HG03439 (cell line): ENCODE measurements at regions not wholly inside any gene's neighbourhood (a gene's known extent, or its start where the extent isn't known, plus 50 kb on each side); places are given as distances from the start of the nearest gene placed in this dataset.
"Not testable (repeated sequence)": the region's sequence is repeated elsewhere in the genome, so short reads cannot be mapped to it uniquely, and the experiment has no call there.

Experiments
- ATAC-seq: cut with Tn5 transposase; IDR thresholded peaks from one replicate; pipeline ENCODE4 v1.9.1; 2021; ENCODE audit warnings: mild to moderate bottlenecking, moderate library complexity; ENCODE audit not compliant: unreplicated experiment

DNA sequence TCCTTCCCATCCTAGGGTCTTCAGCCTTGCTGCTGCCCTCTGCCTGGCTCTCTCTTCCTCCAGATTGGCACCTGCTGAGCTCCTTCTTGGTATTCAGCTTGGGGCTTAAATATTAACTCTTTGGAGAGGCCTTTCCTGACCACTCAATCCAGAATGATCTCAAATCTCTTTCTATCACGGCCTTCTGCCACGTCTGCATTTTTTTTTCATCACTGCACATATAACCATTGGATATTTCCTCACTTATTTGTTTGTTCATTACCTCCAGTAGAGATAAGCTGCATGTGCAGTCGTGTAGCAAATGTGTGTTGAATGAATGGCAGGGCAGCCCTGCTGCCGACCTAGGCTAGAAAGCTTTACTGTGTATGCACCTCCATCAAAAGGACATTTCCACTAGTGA lies 51.6 kb upstream of the MPP7 start:
- ATAC-seq, result no peak

DNA sequence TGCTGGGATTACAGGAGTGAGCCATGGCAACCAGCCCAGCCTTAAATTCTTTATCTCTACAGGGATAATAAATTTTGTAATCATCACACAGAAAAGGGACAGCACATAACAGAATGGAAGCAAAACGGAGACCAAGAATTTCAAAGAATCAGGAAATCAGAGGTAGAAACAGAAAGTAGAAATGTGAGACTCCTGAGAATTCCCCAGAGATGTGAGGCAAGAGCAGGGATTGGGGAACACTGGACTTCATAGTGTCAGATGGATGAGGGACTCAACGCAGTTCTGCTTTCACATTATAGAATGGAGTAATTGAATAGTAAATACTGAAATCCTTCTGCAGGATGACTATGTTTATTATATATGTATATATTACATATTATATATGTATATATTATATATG lies 52.5 kb upstream of the MPP7 start:
- ATAC-seq, result no peak

DNA sequence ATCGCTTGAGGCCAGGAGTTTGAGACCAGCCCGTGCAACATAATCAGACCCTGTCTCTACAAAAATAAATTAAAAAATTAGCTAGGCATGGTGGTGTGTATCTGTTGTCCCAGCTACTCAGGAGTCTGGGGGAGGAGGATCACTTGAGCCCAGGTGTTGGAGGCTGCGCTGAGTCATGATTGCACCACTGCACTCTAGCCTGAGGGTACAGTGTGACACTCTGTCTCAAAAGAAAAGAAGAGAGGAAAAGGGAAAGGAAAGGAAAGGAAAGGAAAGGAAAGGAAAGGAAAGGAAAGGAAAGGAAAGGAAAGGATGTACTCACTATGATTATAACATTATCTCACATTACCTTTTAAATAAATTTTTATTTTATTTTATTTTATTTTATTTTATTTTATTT lies 56.5 kb upstream of the MPP7 start:
- ATAC-seq, result no peak

DNA sequence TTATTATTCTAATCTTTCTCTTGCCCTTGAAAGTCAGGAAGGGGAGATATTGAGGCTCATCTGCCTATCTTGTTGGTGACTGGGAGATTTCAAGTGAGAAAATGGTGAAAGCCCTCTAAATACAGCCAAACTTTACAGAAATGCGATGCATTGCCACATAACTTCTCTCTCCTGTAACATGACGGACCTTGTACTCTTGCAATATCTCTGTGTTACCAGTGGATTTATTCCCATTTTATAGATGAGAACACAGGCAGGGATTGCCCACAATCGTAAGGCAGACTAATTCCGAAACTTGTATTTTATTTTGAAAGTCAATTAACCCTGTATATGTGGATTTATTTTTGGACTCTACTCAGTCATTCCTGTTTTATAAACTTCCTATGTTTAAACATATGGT lies 57.3 kb upstream of the MPP7 start:
- ATAC-seq, result no peak

DNA sequence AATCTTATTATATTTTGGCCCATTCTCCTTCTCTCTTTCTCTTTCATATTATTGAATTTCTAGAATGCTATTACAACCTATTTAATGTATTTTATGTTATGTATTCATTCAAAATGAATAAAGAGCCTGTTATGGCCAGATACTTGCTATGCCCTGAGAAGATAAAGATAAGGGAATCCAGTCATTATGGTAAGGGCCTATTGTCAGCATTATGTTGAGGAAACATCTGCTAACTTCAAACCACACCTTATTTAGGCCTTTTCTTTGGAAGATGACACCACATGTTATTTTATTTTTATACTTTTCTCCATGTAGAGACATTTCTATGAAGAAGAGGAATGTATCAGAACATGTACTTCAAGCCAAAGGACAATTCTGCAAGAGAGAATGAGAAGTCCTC lies 60.5 kb upstream of the MPP7 start:
- no peak for ATAC-seq

DNA sequence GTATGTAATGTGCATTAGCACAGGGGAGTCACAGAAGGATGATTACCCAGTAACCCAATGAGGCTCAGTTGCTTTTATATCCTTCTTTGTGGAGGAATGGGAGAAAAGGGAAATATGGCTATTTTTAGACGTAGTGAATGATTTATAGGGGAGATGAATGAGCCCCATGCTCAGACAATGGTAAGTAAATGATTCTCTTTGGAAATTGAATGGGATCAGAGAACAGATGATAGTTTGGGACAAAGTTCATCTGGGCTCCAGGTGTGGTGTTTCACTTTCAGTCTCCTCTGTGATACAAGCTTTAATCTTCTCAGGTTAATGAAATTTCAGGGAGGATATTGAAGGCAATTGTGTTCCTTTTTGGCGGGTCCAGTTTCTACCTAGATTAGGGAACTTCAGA lies 63.0 kb upstream of the MPP7 start:
- no peak for ATAC-seq

DNA sequence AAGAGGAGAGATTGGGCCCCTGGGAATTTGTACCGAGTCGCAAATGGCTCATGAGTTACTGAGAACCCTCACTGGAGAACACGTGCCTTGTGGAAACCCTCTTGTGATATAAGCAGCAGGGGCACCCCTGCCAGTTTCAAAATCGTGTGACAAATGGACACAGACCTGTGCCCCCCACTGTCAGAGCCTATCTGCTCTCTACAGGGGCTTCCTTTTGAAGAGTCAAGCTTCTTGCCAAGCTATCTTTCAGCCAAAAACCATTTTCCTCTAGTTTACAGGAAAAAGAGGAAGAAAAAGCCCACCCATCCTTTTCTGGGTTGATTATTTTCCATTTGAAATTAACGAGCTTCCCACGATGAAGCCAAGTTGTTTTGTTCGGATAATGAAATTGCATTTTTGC lies 64.1 kb upstream of the MPP7 start:
- no peak for ATAC-seq

DNA sequence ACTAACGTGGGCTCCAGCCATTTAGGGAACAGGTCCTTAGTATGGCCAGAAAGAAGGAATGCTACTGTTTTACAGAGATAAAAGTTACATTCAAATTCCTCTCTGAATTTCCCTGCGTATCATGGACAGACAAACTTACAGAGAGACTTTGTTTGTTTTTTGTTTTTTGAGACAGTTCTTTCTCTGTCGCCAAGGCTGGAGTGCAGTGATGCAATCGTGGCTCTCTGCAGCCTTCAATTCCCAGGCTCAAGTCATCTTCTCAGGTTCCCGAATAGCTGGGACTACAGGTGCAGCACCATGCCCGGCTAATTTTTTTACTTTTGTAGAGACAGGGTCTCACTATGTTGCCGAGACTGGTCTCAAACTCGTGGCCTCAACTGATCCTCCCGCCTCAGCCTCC lies 64.5 kb upstream of the MPP7 start:
- no peak for ATAC-seq

DNA sequence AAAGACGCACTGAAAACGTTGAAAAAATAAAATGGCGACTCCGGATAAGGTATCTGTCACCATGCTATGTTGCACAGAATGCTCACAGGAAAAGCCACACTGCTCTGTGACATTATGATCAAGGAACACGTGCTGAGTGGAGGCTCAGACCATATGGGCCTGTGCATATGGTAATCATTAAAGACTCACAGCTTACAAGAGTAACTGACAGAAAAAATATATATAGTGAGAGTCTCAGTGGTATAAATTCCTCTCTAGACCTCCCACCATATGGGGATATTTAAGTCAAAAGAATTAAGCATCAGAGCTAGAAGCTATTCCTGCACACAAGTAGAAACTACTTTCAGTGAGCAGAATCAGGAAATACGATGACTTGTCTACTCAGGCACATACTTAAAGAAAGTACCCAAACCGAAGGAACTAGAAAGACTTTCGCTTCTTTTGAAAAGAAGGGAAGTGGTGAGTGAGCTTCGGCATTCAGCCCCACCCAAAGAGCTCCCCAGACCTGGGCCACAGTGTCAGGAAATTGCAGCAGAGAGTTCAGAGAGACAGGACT lies 65.1 kb upstream of the MPP7 start:
- ATAC-seq, result no peak

DNA sequence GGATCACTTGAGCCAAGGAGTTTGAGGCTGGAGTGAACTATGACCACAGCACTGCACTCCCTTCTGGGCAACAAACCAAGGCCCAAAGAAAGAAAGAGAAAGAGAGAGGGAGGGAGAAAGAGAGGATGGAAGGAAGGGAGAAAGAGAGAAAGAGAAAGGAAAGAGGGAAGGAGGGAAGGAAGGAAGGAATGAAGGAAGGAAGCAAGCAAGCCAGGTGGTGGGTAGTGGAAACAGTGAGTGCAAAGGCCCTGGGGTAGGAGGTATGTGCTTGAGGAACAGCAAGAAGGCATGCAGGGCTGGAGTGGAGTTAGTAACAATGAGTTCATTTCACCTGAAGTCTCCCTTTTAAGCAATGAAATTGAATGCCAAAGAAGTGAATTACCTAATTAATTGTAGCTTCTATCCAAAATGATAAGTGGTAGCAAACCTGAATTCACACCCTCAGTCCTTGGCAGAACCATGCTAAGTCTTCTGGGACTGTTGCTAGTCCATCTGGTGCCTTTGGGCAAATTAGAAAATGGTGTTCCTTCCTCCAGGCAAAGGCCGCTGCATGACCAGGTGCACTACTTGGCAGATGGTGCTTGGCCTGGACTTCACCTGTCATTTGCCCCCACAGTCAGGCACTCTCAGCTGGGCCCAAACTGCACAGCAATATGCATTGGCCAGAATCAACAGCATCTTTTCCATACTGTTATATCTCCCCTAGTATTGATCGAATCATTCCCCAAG lies 67.4 kb upstream of the MPP7 start:
- no peak for ATAC-seq

DNA sequence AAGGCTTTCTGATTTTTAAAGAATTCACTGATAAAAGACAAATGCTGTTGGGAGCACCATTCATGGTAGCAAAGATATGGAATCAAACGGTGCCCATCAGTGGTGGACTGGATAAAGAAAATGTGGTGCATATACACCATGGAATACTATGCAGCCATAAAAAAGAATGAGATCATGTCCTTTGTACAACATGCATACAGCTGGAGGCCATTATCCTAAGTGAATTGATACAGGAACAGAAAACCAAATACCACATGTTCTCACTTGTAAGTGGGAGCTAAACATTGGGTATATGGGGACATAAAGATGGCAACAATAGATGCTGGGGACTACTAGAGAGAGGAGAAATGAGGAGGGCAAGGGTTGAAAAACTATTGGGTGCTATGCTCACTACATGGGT lies 68.8 kb upstream of the MPP7 start:
- ATAC-seq, result not testable (repeated sequence)

DNA sequence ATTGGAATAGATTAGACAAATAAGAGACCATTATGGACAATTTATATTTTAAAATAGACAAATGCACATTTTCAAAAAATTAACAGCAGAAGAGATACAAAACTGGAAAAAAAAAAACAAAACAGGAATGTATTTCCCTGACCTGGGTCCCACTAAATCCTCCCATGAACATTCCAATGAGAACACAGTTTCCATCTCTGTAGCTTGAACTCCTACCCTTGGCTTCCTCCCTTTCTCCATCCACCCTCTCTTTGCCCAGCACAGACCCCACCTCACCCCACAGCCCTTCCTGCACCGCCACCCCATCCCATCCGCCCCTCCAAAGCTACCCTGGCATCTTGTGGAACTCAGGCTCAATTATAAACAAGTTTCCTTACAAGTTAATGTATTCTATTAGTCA lies 71.2 kb upstream of the MPP7 start:
- no peak for ATAC-seq

DNA sequence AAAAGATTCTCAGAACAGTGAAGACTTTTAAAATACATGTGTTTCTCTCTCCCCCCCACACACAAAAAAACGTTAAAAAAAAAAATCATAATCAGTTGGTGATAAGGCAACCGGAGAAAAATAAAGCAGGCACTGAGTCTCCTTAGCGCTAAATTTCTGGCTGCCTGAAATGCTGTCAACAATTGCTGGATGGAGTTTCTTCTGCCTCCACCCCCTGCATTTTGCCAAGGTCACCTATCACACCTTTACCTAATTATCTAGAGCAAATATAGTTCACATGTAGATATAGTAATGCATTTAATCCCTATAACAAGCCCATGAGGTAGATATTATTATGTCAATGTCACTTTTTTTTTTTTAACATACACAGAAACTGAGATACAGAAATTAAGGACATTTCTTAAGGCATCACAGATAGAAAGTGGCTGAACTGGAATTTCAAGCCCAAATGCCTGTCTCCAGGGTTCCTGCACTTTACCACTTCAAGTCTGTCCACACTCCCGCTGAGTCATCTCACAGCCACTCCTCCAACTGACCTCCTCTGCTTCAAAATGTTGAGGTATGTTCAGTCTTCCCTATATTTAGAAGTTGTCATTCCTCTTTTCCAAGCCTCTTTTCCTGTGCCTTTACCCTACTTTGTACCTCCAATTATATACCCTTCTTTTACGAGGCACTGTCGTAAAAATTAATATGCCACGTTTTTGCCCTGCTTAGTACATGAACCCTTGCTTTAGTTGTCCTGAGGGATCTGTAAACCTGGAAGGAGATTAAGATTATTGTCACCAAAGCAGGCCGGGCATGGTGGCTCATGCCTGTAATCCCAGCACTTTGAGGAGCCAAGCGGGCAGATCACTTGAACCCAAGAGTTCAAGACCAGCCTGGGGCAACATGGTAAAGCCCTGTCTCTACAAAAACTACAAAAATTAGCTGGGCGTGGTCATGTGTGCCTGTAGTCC lies 72.8 kb upstream of the MPP7 start:
- ATAC-seq, result no peak

DNA sequence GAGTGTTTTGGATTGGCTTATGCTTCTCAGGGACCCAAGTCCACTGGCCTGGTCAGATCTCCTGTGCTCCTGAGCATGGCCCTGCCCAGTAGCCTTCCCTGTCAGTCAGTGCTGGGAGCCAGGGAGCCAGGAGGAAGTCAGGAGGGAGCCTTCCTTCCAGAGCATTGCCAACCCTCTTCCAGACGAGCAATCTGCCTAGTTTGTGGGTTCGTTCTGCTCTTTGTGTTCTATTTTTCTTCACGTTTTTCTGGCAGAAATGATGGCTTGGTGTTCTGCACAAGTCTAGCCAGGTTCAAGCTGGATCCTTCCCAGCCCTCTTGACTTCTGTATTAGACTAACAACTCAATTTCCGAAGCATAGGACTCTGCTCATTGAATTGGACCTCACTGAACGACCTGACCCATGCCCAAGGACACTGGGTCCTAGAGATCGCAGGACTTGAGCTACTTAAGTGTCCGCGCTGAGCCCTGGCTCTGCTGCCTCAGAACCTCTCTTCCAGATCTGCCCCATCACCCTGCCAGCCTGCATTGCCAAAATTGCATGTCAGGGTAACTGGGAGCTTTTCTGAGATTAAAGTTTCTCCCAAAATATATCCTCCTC lies 76.2 kb upstream of the MPP7 start:
- ATAC-seq, result no peak

DNA sequence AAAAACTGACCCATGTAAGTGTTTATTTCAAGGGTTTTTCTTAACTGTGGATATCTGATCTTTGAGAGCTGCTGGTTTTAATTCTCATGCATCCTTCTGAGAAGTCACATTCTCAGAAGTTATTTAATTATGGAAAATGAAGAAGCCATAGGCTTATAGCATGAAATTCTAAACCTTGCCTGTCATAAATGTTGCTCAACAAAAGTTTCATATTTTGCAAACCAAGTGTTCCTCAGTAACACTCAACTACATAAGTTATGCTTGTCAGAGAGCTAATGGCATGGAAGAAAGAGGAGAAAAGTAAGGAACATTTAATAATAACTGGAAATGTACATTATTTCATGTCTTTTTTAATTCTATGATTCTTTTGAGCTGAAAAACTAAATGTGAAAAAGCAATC lies 78.6 kb upstream of the MPP7 start:
- no peak for ATAC-seq

DNA sequence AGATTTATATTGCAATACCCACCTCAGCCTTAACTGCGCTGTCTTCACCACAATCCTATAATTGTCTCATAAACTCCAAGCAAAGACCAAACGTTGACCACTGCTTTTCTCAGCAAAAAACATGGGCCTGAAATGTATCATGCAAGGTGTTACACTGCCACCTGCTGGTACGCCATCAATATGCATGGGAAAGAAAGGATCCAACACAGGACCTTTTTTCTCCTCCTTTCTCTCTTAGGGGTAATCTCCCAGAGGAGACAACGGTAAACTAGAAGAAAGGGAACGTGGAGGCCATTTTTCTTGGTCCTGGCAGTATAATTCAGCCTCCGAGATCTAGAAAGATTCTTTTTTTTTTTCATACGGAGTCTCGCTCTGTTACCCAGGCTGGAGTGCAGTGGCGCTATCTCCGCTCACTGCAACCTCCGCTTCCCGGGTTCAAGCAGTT lies 79.1 kb upstream of the MPP7 start:
- ATAC-seq, result peak; percentile 75

DNA sequence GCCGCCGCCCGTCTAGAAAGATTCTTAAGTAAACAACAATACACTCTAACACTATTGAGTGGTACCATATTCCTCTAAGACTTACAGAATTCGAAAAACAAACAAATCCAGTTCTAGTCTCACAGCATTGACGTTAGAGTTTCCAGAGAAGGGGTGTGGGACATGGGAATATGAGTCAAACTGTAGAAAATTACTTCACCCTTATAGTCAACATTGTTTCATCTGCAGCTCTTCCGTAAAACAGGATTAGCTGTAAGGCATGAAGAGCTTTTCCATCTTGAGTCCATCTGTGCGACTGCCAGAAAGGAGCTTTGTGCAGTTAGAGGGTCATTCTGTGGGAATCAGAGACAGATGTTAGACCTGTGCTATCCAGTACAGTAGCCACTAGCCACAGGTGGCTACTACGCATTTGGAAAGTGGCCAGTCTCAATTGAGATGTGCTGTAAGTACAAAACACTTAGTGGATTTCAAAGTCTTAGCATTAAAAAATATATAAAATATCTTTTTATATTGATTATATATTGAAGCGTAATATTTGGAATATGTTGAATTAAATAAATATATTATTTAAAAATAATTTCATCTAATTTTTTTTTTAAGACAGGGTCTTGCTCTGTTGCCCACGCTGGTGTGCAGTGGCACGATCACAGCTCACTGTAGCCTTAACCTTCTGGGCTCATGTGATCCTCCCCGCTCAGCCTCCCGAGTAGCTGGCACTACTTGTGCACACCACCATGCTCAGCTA lies 79.8 kb upstream of the MPP7 start:
- no peak for ATAC-seq

DNA sequence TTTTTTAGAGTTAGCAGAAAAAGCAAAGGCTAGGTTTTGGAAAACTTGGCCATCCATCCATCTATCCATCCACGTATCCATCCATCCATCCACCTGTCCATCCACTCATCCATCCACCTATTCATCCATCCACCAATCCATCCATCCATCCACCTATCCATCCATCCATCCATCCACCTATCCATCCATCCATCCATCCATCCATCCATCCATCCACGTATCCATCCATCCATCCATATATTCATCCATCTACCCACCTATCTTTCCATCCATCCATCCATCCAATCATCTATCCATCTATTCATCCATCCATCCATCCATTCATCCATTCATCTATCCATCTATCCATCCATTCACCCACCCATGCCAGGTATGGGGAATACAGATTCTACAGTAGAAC lies 81.7 kb upstream of the MPP7 start:
- no peak for ATAC-seq

DNA sequence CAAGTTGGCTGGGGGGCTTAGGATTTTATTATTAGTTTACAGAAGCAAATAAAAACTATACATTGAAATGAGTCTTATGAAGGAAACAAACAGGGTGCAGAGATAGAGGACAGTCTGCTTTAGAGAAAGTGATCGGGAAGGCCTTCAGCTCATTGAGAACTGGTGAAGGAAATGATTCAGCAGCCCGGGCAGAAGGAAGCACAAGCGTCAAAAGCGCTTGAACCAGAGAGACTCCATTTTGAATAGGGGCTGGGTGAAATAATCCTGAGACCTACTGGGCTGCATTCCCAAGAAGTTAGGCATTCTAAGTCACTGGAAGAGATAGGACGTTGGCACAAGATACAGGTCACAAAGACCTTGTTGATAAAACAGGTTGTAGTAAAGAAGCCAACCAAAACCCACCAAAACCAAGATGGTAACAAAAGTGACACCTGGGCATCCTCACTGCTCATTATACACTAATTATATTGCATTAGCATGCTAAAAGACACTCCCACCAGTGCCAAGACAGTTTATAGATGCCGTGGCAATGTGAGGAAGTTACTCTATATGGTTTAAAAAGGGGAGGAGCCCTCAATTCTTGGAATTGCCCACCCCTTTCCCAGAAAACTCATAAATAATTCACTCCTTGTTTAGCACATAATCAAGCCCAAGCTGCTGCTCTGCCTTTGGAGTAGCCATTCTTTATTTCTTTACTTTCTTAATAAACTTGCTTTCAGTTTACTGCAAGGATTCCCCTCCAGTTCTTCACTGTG lies 83.1 kb upstream of the MPP7 start:
- no peak for ATAC-seq

DNA sequence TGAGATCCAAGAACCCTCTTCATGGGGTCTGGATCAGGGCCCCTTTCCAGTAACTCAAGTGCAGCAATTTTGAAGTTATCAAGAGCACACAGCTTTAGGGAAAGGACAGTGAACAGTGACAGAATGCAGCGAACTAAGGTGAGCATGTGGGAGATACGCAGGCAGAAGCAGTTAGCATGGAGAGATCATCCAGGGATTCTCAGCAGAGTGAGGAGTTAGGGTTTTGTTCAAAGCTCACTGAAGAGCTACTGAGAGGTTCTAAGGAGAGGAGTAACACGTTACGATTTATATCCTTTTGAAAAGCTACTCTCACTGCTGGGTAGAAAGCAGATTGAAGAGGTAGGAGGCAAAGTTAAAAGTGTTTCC lies 83.6 kb upstream of the MPP7 start:
- no peak for ATAC-seq
